ENCODE measurements at regions not wholly inside any gene's neighbourhood (a gene's known extent, or its start where the extent isn't known, plus 50 kb on each side); places are given as distances from the start of the nearest gene placed in this dataset.
A peak's percentile ranks its signal among the peaks of the same experiment; 100 is the strongest.

- H3K4me3 Mint-ChIP-seq, result no peak overlapping the region
- peak; percentile 35 for DNase-seq
- POLR2A ChIA-PET, result no interaction called here
- no peaks in the 10 kb centered on the region for H3K9me3 Mint-ChIP-seq
- no peaks in the 10 kb centered on the region for H3K4me1 Mint-ChIP-seq
- H3K36me3 Mint-ChIP-seq (ENCODE audit: low read depth), result no peaks in the 10 kb centered on the region
- no peak overlapping the region for H3K27ac Mint-ChIP-seq
- H3K27me3 Mint-ChIP-seq, result no peaks in the 10 kb centered on the region
- CTCF ChIA-PET, result interaction anchor here (1.1 to 2.0 kb wide), 4 partner anchors 69 to 660 kb away, joined by 3 to 5 read pairs (median 4); no protein-coding TSS in a partner anchor
These were observed 283.3 kb downstream of the TMEM167A start for GRCh38 chr5:82793808-82794419.

DNA sequence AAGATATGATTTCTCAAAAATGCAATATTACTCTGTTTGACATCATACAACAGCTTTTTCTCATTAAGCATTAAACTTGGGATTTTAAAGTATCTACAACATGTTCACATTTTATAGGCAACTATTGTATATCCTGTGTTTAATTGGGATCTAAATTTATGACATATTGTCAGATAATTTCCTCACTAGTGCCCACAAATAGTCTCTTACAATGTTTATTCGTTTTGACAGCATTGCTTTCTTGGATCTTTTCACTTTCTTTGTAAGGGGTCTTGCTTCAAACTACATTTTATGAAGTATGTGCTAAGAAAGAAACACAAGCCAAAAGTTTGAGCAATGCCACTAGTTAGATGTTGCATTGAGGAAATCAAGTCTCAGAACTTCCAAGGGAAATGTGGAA, 285.1 kb downstream of the TMEM167A start:
- Mint-ChIP-seq H3K4me3 (no peak overlapping the region), H3K4me1 (no peaks in the 10 kb centered on the region), H3K27ac (no peak overlapping the region), H3K9me3 (no peaks in the 10 kb centered on the region), H3K27me3 (no peaks in the 10 kb centered on the region), H3K36me3 (ENCODE audit: low read depth) (no peaks in the 10 kb centered on the region)
- DNase-seq, result no peak
- CTCF ChIA-PET, result interaction anchor here (1.5 kb wide), 1 partner anchor 437 kb away, joined by 3 read pairs; no protein-coding TSS in a partner anchor
- POLR2A ChIA-PET, result no interaction called here

- Mint-ChIP-seq H3K4me1 (no peaks in the 10 kb centered on the region), H3K36me3 (ENCODE audit: low read depth) (no peaks in the 10 kb centered on the region), H3K9me3 (no peaks in the 10 kb centered on the region), H3K4me3 (no peak overlapping the region), H3K27ac (no peak overlapping the region), H3K27me3 (no peaks in the 10 kb centered on the region)
- DNase-seq, result no peak
- ChIA-PET POLR2A (no interaction called here), CTCF (interaction anchor here (1.0 kb wide), 1 partner anchor 434 kb away, joined by 4 read pairs; no protein-coding TSS in a partner anchor)
These were observed 288.1 kb downstream of the TMEM167A start for GRCh38 chr5:82789095-82789494.

DNA sequence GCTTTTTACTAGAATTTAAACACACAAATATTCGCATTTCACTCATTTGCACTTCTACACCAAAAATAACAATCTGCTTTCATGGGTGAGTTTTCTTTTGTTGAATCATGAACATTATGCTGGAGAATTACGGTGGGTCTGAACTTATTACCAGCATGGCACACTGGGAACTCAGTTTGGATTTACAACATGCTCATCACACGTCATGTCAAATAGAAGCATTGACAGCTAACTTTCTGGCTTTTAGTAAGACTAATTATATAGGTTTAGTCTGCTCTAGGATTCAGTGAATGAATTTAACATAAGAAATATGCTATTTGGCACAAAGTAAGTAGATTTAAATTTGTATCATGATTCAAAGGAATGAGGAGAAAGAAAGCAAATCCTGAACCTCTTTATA, 290.4 kb downstream of the TMEM167A start:
- H3K4me3 Mint-ChIP-seq, result no peak overlapping the region
- H3K4me1 Mint-ChIP-seq, result no peaks in the 10 kb centered on the region
- H3K9me3 Mint-ChIP-seq, result no peaks in the 10 kb centered on the region
- H3K36me3 Mint-ChIP-seq (ENCODE audit: low read depth), result no peaks in the 10 kb centered on the region
- H3K27me3 Mint-ChIP-seq, result peaks cover 1% of the 10 kb centered on the region
- POLR2A ChIA-PET, result no interaction called here
- CTCF ChIA-PET, result no interaction called here
- DNase-seq, result no peak
- H3K27ac Mint-ChIP-seq, result no peak overlapping the region

DNA sequence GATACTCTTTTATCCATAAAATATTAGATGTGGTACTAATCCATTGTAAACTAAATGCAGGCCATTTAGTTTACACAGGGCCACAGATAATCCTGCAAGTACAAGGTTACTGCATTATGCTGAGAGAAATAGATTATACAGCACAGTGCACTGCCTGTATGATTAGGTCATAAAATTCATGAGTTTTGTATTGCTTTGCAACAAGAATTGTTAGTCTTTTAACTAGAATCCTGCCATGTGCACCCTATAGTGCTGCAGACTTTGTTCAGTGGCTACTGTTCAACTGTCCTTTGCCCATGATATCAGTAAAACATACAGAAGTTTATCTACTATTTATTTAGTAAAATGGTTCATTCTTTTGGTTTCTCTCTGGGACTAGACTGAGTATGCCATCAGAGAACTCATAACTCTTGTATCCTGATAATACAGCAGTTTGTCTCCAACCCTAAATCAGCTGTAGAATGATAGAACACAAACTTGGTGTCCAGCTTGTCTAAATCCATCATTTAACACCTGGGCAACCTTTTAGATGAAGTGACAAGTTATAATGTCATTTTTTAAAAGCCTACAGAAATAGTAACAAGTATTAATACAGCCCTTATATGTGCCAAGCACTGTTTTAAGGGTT, 291.2 kb downstream of the TMEM167A start:
- no peak overlapping the region for H3K27ac Mint-ChIP-seq
- POLR2A ChIA-PET, result no interaction called here
- H3K4me3 Mint-ChIP-seq, result no peak overlapping the region
- CTCF ChIA-PET, result no interaction called here
- H3K36me3 Mint-ChIP-seq (ENCODE audit: low read depth), result no peaks in the 10 kb centered on the region
- no peaks in the 10 kb centered on the region for H3K9me3 Mint-ChIP-seq
- H3K27me3 Mint-ChIP-seq, result peaks cover 1% of the 10 kb centered on the region
- DNase-seq, result no peak
- no peaks in the 10 kb centered on the region for H3K4me1 Mint-ChIP-seq

DNA sequence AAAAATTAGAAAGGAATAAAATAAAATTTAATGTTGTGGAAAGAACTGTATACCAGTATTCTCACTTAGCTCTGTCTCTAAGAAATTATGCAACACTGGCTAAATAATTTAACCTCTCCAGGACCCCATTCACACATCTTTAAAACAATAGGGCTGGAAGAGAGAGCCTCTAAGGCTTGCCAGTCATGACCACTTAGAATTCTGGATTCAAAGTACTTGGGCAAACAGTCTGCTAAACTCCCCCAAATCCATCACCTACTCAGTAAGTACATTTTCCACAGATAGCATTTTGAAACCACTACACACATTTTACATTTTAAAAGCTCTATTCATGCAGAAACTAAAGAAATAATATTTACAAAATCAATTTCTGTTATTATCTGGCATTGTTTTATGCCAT, 291.7 kb downstream of the TMEM167A start:
- DNase-seq, result no peak
- H3K9me3 Mint-ChIP-seq, result no peaks in the 10 kb centered on the region
- H3K27me3 Mint-ChIP-seq, result peaks cover 1% of the 10 kb centered on the region
- H3K4me3 Mint-ChIP-seq, result no peak overlapping the region
- no peaks in the 10 kb centered on the region for H3K4me1 Mint-ChIP-seq
- ChIA-PET POLR2A (no interaction called here), CTCF (no interaction called here)
- no peaks in the 10 kb centered on the region for H3K36me3 Mint-ChIP-seq (ENCODE audit: low read depth)
- no peak overlapping the region for H3K27ac Mint-ChIP-seq

DNA sequence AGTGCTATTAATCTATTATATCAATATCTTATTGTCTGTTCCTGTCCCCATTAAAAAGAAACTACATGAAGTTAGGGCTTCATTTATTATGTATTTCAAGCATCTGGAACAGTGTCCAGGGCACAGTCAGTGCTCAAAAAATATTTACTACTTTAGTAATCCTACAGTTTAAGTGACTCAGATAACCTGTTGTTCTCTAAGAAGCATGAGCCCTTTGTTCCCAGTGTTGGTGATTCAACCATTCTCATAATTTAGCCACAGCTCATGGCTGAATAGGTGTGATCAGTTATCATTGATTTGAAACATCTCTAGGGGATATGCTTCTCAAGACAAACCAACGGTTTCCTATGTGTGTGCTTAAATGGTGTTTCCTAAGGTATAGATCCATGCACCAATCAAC, 292.7 kb downstream of the TMEM167A start:
- CTCF ChIA-PET, result no interaction called here
- no peaks in the 10 kb centered on the region for H3K4me1 Mint-ChIP-seq
- no peak for DNase-seq
- POLR2A ChIA-PET, result no interaction called here
- H3K36me3 Mint-ChIP-seq (ENCODE audit: low read depth), result no peaks in the 10 kb centered on the region
- H3K9me3 Mint-ChIP-seq, result no peaks in the 10 kb centered on the region
- H3K27me3 Mint-ChIP-seq, result peaks cover 1% of the 10 kb centered on the region
- no peak overlapping the region for H3K4me3 Mint-ChIP-seq
- H3K27ac Mint-ChIP-seq, result no peak overlapping the region

DNA sequence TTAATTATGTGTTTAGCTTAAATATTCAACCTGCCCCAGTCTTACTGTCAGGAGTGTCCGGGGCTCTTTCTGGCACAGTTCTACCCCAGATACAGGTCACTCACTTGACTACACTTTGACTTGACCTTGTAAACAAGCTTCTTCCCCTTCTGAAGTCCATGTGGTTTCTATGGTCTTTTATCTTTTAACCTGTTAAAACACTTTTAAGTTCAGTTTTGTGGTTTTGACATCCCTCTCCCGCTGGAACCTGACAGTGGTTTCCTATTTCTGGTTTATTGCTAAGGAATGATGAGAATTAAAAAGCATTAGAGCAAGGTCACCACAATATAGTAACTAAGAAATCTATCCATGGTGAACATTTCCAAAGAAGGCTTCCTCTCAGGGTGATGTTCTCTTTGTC, 300.1 kb downstream of the TMEM167A start:
- Mint-ChIP-seq H3K36me3 (ENCODE audit: low read depth) (no peaks in the 10 kb centered on the region), H3K27me3 (peaks cover 2% of the 10 kb centered on the region), H3K27ac (no peak overlapping the region), H3K4me3 (no peak overlapping the region), H3K4me1 (peaks cover 5% of the 10 kb centered on the region), H3K9me3 (peaks cover 4% of the 10 kb centered on the region)
- no peak for DNase-seq
- CTCF ChIA-PET, result no interaction called here
- POLR2A ChIA-PET, result no interaction called here

DNA sequence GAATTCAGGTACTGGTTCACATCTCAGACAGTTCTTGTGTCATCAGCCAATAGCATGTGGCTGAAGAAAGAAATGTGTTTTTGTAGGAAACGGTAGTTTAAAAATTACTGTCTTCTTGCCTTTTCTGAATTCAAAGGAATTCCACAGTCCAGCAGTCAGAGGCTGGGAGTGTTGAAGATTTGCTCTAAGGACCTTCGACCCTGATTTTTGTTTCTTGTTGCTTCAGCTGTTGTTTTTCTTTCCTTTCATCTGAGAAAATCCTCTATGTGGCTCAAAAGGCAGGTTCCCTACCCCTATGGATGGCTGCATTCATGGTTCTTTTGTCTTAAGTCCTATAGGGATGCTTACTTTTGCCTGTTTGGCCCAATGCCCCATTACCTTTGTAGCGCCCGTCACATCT, 304.9 kb downstream of the TMEM167A start:
- no peak overlapping the region for H3K4me3 Mint-ChIP-seq
- ChIA-PET CTCF (no interaction called here), POLR2A (no interaction called here)
- H3K9me3 Mint-ChIP-seq, result peaks cover 4% of the 10 kb centered on the region
- DNase-seq, result no peak
- no peaks in the 10 kb centered on the region for H3K36me3 Mint-ChIP-seq (ENCODE audit: low read depth)
- H3K27me3 Mint-ChIP-seq, result peaks cover 2% of the 10 kb centered on the region
- H3K27ac Mint-ChIP-seq, result no peak overlapping the region
- H3K4me1 Mint-ChIP-seq, result peaks cover 5% of the 10 kb centered on the region

DNA sequence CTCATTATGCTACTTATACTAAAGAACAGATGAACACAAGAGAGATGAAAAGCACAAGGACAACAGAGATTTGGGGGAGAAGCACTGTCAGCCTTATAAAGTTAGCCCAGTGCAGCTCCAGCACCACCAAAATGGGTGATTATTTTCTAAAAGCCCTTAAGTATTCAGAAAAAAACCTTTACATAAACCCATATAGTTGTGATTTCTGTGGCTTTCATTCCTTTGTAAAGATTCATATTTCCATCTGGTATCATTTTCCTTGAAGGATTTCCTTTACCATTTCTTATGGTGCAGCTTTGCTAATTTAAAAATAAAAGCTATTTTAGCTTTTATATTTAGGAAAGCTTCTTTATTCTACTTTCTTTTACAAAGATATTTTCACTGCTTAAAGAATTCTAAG, 311.0 kb downstream of the TMEM167A start:
- no peak for DNase-seq
- no peaks in the 10 kb centered on the region for H3K9me3 Mint-ChIP-seq
- ChIA-PET POLR2A (no interaction called here), CTCF (no interaction called here)
- no peak overlapping the region for H3K27ac Mint-ChIP-seq
- no peak overlapping the region for H3K4me3 Mint-ChIP-seq
- no peaks in the 10 kb centered on the region for H3K4me1 Mint-ChIP-seq
- peaks cover 3% of the 10 kb centered on the region for H3K27me3 Mint-ChIP-seq
- H3K36me3 Mint-ChIP-seq (ENCODE audit: low read depth), result no peaks in the 10 kb centered on the region

- Mint-ChIP-seq H3K27me3 (peaks cover 3% of the 10 kb centered on the region), H3K4me3 (no peak overlapping the region), H3K36me3 (ENCODE audit: low read depth) (no peaks in the 10 kb centered on the region), H3K4me1 (no peaks in the 10 kb centered on the region), H3K27ac (no peak overlapping the region), H3K9me3 (no peaks in the 10 kb centered on the region)
- DNase-seq, result no peak
- POLR2A ChIA-PET, result no interaction called here
- CTCF ChIA-PET, result no interaction called here
These were observed 311.4 kb downstream of the TMEM167A start for GRCh38 chr5:82765765-82766164.

DNA sequence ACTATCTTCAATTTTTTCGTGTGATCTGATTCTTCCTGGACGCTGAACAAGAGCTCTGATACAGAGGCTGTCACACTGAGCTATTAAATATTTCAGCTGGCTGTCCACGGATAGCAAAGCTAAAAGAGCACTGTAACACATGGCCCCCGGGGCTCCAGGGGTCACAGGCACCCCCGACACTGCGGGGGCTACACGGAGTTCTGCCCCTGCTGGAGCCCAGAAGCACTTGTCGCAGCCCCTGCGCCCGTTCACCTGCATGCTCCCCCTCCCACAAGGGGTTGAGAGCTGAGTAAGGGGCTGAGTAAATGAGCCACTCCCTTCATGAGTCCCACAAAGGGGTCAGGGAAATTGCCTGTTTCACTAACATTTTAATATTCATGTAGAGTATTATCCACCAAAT, 316.3 kb downstream of the TMEM167A start:
- peaks cover 2% of the 10 kb centered on the region for H3K27me3 Mint-ChIP-seq
- no peak overlapping the region for H3K27ac Mint-ChIP-seq
- DNase-seq, result no peak
- no peaks in the 10 kb centered on the region for H3K9me3 Mint-ChIP-seq
- POLR2A ChIA-PET, result no interaction called here
- H3K36me3 Mint-ChIP-seq (ENCODE audit: low read depth), result no peaks in the 10 kb centered on the region
- CTCF ChIA-PET, result no interaction called here
- no peaks in the 10 kb centered on the region for H3K4me1 Mint-ChIP-seq
- H3K4me3 Mint-ChIP-seq, result no peak overlapping the region

- H3K4me1 Mint-ChIP-seq, result no peaks in the 10 kb centered on the region
- no peak overlapping the region for H3K4me3 Mint-ChIP-seq
- CTCF ChIA-PET, result no interaction called here
- no peaks in the 10 kb centered on the region for H3K9me3 Mint-ChIP-seq
- DNase-seq, result no peak
- H3K36me3 Mint-ChIP-seq (ENCODE audit: low read depth), result no peaks in the 10 kb centered on the region
- H3K27ac Mint-ChIP-seq, result no peak overlapping the region
- H3K27me3 Mint-ChIP-seq, result peaks cover 2% of the 10 kb centered on the region
- POLR2A ChIA-PET, result no interaction called here
These were observed 318.3 kb downstream of the TMEM167A start for GRCh38 chr5:82758881-82759280.

DNA sequence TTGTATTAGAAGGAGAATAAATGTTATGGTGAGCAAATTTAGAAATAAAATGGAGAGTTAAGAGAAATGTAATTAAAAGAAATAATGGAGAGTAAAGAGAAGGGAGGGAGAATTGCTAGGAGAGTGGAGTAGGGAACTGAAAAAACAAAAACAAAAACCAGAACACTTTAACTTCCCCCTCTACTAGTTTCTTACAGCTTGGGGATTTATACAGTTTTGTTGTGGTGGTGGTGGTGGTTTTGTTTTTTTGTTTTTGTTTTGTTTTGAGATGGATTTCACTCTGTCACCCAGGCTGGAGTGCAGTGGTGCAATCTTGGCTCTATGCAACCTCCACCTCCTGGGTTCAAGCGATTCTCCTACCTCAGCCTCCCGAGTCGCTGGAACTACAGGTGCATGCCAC, 322.4 kb downstream of the TMEM167A start:
- Mint-ChIP-seq H3K27me3 (peaks cover 2% of the 10 kb centered on the region), H3K36me3 (ENCODE audit: low read depth) (no peaks in the 10 kb centered on the region), H3K9me3 (peaks cover 5% of the 10 kb centered on the region), H3K4me1 (no peaks in the 10 kb centered on the region), H3K27ac (no peak overlapping the region), H3K4me3 (no peak overlapping the region)
- ChIA-PET CTCF (no interaction called here), POLR2A (no interaction called here)
- no peak for DNase-seq
